ENCODE measurements at regions not wholly inside any gene's neighbourhood (a gene's known extent, or its start where the extent isn't known, plus 50 kb on each side); places are given as distances from the start of the nearest gene placed in this dataset.

DNA sequence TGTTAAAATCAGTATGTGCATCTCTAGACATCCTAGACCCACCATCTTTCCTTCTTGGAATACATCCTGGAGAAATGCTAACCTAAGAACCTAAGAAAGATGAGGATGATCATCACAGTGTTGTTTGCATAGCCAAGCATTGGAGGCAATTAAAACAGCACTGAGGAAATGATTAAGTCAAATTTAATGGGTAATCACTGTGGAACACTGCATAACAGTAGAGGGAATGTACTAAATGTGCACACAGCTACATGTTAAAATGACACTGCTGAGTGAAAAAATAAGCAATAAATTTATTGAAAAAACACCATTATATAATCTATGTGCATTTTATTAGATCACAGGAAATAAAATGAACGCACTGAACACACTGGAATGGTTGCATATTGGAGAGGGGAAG is 987.1 kb upstream of the SEL1L start:
- Mint-ChIP-seq H3K27me3 (ENCODE audit: low read depth) (no peaks in the 10 kb centered on the region), H3K9me3 (peaks cover 29% of the 10 kb centered on the region), H3K27ac (no peak overlapping the region), H3K4me3 (no peak overlapping the region), H3K36me3 (peaks cover 14% of the 10 kb centered on the region), H3K4me1 (no peaks in the 10 kb centered on the region)
- POLR2A ChIA-PET = no interaction called here
- no peak for TF ChIP-seq ZNF232 (CRISPR knock-in tag; IDR thresholded peaks at IDR 0.05)
- no peak for TF ChIP-seq KAT7 (CRISPR knock-in tag; IDR thresholded peaks at IDR 0.05; ENCODE audit: borderline replicate concordance)
- TF ChIP-seq IRF1 (CRISPR knock-in tag; IDR thresholded peaks at IDR 0.05) = no peak
- TF ChIP-seq, protein P1, sequence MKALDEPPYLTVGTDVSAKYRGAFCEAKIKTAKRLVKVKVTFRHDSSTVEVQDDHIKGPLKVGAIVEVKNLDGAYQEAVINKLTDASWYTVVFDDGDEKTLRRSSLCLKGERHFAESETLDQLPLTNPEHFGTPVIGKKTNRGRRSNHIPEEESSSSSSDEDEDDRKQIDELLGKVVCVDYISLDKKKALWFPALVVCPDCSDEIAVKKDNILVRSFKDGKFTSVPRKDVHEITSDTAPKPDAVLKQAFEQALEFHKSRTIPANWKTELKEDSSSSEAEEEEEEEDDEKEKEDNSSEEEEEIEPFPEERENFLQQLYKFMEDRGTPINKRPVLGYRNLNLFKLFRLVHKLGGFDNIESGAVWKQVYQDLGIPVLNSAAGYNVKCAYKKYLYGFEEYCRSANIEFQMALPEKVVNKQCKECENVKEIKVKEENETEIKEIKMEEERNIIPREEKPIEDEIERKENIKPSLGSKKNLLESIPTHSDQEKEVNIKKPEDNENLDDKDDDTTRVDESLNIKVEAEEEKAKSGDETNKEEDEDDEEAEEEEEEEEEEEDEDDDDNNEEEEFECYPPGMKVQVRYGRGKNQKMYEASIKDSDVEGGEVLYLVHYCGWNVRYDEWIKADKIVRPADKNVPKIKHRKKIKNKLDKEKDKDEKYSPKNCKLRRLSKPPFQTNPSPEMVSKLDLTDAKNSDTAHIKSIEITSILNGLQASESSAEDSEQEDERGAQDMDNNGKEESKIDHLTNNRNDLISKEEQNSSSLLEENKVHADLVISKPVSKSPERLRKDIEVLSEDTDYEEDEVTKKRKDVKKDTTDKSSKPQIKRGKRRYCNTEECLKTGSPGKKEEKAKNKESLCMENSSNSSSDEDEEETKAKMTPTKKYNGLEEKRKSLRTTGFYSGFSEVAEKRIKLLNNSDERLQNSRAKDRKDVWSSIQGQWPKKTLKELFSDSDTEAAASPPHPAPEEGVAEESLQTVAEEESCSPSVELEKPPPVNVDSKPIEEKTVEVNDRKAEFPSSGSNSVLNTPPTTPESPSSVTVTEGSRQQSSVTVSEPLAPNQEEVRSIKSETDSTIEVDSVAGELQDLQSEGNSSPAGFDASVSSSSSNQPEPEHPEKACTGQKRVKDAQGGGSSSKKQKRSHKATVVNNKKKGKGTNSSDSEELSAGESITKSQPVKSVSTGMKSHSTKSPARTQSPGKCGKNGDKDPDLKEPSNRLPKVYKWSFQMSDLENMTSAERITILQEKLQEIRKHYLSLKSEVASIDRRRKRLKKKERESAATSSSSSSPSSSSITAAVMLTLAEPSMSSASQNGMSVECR (CRISPR knock-in tag; IDR thresholded peaks at IDR 0.05; ENCODE audit: borderline replicate concordance) = no peak
- TF ChIP-seq GTF2I (CRISPR knock-in tag; conservative IDR thresholded peaks at IDR 0.05) = no peak
- no peak for TF ChIP-seq E2F5 (CRISPR knock-in tag; IDR thresholded peaks at IDR 0.05)
- no peak for TF ChIP-seq ZNF396 (CRISPR knock-in tag; IDR thresholded peaks at IDR 0.05; ENCODE audit: borderline replicate concordance)
- TF ChIP-seq IRF2 (CRISPR knock-in tag; IDR thresholded peaks at IDR 0.05; ENCODE audit: borderline replicate concordance, low read depth) = no peak
- TF ChIP-seq MXD4 (CRISPR knock-in tag; IDR thresholded peaks at IDR 0.05; ENCODE audit: borderline replicate concordance) = no peak
- TF ChIP-seq, protein P2, sequence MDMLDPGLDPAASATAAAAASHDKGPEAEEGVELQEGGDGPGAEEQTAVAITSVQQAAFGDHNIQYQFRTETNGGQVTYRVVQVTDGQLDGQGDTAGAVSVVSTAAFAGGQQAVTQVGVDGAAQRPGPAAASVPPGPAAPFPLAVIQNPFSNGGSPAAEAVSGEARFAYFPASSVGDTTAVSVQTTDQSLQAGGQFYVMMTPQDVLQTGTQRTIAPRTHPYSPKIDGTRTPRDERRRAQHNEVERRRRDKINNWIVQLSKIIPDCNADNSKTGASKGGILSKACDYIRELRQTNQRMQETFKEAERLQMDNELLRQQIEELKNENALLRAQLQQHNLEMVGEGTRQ (CRISPR knock-in tag; IDR thresholded peaks at IDR 0.05) = no peak
- no peak for TF ChIP-seq FOXK1 (CRISPR knock-in tag; IDR thresholded peaks at IDR 0.05)
- TF ChIP-seq ZNF416 (CRISPR knock-in tag; IDR thresholded peaks at IDR 0.05) = no peak
- no peak for ATAC-seq
- CTCF ChIA-PET = no interaction called here
- DNase-seq (ENCODE audit: low spot score) = no peak

DNA sequence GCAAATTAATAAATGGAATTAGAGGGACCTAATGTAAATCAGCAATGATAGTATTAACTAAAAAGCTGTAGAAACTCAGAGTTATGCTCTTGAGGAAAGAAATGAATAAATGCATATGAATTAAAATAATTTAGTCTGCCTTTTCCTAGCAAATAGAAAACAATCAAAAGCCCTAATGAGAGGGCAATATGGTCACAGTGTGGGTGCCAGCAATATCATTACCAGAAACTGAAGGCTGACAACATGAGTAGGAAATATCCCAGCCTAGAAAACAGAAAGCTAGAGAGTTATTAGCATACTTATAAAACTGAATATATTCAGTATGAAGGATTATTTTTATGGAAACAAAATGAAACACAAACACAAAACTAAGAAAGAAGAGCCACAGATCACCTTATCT is 987.5 kb upstream of the SEL1L start:
- POLR2A ChIA-PET = no interaction called here
- CTCF ChIA-PET = no interaction called here
- no peaks in the 10 kb centered on the region for H3K4me1 Mint-ChIP-seq
- peaks cover 29% of the 10 kb centered on the region for H3K9me3 Mint-ChIP-seq
- no peak for TF ChIP-seq NR2C2 (CRISPR knock-in tag; IDR thresholded peaks at IDR 0.05)
- TF ChIP-seq, protein P3, sequence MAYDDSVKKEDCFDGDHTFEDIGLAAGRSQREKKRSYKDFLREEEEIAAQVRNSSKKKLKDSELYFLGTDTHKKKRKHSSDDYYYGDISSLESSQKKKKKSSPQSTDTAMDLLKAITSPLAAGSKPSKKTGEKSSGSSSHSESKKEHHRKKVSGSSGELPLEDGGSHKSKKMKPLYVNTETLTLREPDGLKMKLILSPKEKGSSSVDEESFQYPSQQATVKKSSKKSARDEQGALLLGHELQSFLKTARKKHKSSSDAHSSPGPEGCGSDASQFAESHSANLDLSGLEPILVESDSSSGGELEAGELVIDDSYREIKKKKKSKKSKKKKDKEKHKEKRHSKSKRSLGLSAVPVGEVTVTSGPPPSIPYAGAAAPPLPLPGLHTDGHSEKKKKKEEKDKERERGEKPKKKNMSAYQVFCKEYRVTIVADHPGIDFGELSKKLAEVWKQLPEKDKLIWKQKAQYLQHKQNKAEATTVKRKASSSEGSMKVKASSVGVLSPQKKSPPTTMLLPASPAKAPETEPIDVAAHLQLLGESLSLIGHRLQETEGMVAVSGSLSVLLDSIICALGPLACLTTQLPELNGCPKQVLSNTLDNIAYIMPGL (CRISPR knock-in tag; IDR thresholded peaks at IDR 0.05) = no peak
- ATAC-seq (no peak), DNase-seq (ENCODE audit: low spot score) (no peak)
- H3K36me3 Mint-ChIP-seq = peaks cover 14% of the 10 kb centered on the region
- H3K27ac Mint-ChIP-seq = no peak overlapping the region
- no peaks in the 10 kb centered on the region for H3K27me3 Mint-ChIP-seq (ENCODE audit: low read depth)
- no peak overlapping the region for H3K4me3 Mint-ChIP-seq

GRCh38 chr14:82528016-82528415 is 994.4 kb upstream of the SEL1L start:
- ATAC-seq = no peak
- no peaks in the 10 kb centered on the region for H3K36me3 Mint-ChIP-seq
- ChIA-PET CTCF (no interaction called here), POLR2A (no interaction called here)
- no peaks in the 10 kb centered on the region for H3K4me1 Mint-ChIP-seq
- peaks cover 5% of the 10 kb centered on the region for H3K9me3 Mint-ChIP-seq
- no peak overlapping the region for H3K27ac Mint-ChIP-seq
- no peak overlapping the region for H3K4me3 Mint-ChIP-seq
- DNase-seq (ENCODE audit: low spot score) = no peak
- H3K27me3 Mint-ChIP-seq (ENCODE audit: low read depth) = no peaks in the 10 kb centered on the region
- TF ChIP-seq AFF4 (CRISPR knock-in tag; IDR thresholded peaks at IDR 0.05; ENCODE audit: borderline replicate concordance) (no peak), E2F4 (CRISPR knock-in tag; IDR thresholded peaks at IDR 0.05; ENCODE audit: borderline replicate concordance, low read depth) (no peak), PRRX2 (CRISPR knock-in tag; IDR thresholded peaks at IDR 0.05) (no peak)
- TF ChIP-seq, protein P4, sequence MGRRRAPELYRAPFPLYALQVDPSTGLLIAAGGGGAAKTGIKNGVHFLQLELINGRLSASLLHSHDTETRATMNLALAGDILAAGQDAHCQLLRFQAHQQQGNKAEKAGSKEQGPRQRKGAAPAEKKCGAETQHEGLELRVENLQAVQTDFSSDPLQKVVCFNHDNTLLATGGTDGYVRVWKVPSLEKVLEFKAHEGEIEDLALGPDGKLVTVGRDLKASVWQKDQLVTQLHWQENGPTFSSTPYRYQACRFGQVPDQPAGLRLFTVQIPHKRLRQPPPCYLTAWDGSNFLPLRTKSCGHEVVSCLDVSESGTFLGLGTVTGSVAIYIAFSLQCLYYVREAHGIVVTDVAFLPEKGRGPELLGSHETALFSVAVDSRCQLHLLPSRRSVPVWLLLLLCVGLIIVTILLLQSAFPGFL (CRISPR knock-in tag; IDR thresholded peaks at IDR 0.05; ENCODE audit: borderline replicate concordance) = no peak

All from WTC11 (cell line).